Neural cell (in vitro differentiated cells): ENCODE measurements at regions not wholly inside any gene's neighbourhood (a gene's known extent, or its start where the extent isn't known, plus 50 kb on each side); places are given as distances from the start of the nearest gene placed in this dataset.

Experiments
- CTCF ChIP-seq: fragments of 450-650 bp; IDR thresholded peaks from 2 replicates; pipeline ENCODE4 v1.5.1; 2014; ENCODE audit warnings: antibody characterized with exemption, mild to moderate bottlenecking, moderate library complexity; ENCODE audit not compliant: poor library complexity, severe bottlenecking
- POLR2AphosphoS5 ChIP-seq: IDR thresholded peaks from 2 replicates; pipeline ENCODE4 v1.6.1; 2012

GRCh38 chrX:115941388-115941787 lies 229.2 kb upstream of the AGTR2 start:
- TF ChIP-seq CTCF (no peak), POLR2AphosphoS5 (no peak)
